Mucosa of descending colon (tissue), 3 donors: ENCODE measurements at regions not wholly inside any gene's neighbourhood (a gene's known extent, or its start where the extent isn't known, plus 50 kb on each side); places are given as distances from the start of the nearest gene placed in this dataset.

ENCODE experiments used
- ATAC-seq: fragments of 200-7000 bp; cut with Tn5 transposase; one replicate; pipeline ENCODE4 v1.9.1; 2020; ENCODE audit warnings: mild to moderate bottlenecking, moderate library complexity
- DNase-seq, 3 donors: peaks; one replicate each; pipeline ENCODE4 v3.0.0-alpha.2; 2020
- H3K36me3 ChIP-seq: fragments of 200-600 bp; one replicate; pipeline ENCODE4 v1.8.0; 2021; ENCODE audit warnings: low read depth, mild to moderate bottlenecking
- H3K4me1 ChIP-seq: fragments of 200-600 bp; one replicate; pipeline ENCODE4 v1.8.0; 2021; ENCODE audit warnings: low read depth, mild to moderate bottlenecking
- H3K4me3 ChIP-seq: fragments of 200-600 bp; one replicate; pipeline ENCODE4 v1.8.0; 2021; ENCODE audit warnings: mild to moderate bottlenecking
- H3K9me3 ChIP-seq: fragments of 200-600 bp; one replicate; pipeline ENCODE4 v1.8.0; 2021; ENCODE audit warnings: mild to moderate bottlenecking
- intact Hi-C, 2 donors: fragments of 100-400 bp; cut with DNase I in 1 of 2; cut with micrococcal nuclease in 1 of 2; formaldehyde crosslinking; loops; one replicate each; pipeline versions ENCODE4 v1.11.0 to v1.11.1; 2022; cut with DNase I, micrococcal nuclease
- TF ChIP-seq, protein P1 (sequence below): fragments of 200-600 bp; IDR thresholded peaks from one replicate; pipeline ENCODE4 v1.8.0; 2022; ENCODE audit warnings: antibody characterized with exemption, mild to moderate bottlenecking
- donor health status: DM: no; HTN: no; CAD: no; lungs with moderate emphysema.
- donor health status: DM: no; HTN: no; CAD: no.
- donor health status: DM: no; HTN: yes; CAD: no.

DNA sequence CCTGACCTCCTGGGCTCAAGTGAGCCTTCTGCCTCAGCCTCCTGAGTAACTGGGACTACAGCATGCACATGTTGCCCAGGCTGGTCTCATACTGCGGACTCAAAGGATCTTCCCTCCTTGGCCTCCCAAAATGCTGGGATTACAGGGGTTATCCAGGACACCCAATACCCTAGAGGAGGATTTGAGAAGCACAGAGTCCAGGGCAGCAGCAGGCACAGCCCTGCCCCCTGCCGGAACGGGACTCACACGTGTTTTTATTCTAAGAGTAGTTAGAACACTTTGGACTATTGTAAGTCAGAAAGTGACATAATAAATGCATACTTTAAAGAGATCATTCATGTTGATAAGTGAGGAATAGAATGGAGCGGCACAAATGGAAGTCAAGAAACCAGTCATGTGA is 80.2 kb downstream of the C6orf118 start:
- no peaks in the 10 kb centered on the region for H3K36me3 ChIP-seq
- no peak for ATAC-seq
- DNase-seq = no peak
- peaks cover 19% of the 10 kb centered on the region for H3K9me3 ChIP-seq
- TF ChIP-seq, protein P1, sequence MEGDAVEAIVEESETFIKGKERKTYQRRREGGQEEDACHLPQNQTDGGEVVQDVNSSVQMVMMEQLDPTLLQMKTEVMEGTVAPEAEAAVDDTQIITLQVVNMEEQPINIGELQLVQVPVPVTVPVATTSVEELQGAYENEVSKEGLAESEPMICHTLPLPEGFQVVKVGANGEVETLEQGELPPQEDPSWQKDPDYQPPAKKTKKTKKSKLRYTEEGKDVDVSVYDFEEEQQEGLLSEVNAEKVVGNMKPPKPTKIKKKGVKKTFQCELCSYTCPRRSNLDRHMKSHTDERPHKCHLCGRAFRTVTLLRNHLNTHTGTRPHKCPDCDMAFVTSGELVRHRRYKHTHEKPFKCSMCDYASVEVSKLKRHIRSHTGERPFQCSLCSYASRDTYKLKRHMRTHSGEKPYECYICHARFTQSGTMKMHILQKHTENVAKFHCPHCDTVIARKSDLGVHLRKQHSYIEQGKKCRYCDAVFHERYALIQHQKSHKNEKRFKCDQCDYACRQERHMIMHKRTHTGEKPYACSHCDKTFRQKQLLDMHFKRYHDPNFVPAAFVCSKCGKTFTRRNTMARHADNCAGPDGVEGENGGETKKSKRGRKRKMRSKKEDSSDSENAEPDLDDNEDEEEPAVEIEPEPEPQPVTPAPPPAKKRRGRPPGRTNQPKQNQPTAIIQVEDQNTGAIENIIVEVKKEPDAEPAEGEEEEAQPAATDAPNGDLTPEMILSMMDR = no peak
- no peak overlapping the region for H3K4me3 ChIP-seq
- intact Hi-C loops = no loop called here
- no peaks in the 10 kb centered on the region for H3K4me1 ChIP-seq

DNA sequence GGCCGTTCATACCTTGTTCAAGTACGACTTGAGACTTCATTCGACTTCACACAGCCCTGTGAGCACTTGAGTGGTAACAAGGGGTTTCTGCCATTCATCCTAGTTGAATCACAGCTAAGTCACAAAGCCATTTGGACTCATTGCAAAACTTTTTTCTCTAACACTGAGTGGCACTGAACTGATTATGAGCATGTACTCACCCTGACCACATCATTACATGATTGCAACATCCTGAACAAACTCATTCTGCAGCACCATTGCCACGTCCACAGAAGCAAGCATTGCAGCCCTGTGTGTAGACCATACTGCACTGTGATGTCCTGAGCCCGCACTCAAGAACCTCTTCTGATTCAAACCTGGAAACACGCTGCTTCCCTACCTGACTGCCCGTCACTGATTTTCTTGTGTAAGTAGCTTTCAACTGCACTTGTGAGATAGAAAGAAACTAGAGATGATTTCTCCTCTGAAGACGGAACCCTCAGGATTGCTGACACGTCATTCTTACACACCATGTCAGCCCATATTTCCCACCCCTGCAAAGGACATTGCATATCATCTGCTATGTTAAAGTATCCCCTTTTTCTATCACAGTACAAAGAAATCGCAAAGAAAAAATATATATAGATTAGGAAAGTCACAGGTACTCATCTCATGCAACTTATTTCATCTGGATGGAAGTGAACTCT is 81.6 kb downstream of the C6orf118 start:
- no peak for ATAC-seq
- Histone ChIP-seq H3K36me3 (no peaks in the 10 kb centered on the region), H3K4me1 (no peaks in the 10 kb centered on the region), H3K4me3 (no peak overlapping the region), H3K9me3 (peaks cover 22% of the 10 kb centered on the region)
- intact Hi-C loops = no loop called here
- TF ChIP-seq, protein P1 = no peak
- DNase-seq = no peak

DNA sequence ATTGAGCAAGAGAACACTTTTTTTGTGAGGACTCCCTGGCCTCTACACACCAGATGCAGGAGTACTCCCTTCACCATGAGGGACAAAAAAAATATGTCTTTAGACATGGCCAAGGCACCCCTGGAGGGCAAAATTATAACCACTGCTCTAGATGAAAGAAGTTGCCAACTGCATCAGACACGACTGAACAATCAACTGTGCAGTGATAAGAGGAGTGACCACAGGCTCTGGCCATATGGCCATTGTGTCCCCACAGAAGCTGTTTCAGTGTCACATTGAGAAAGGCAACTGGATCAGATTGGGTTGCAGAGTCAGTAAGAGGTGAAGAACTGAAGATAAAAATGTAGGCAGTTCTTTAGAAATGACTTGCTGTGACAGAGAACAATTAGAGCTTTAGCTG is 85.7 kb downstream of the C6orf118 start:
- intact Hi-C loops = no loop called here
- no peak for DNase-seq
- no peak for ATAC-seq
- no peak overlapping the region for H3K4me3 ChIP-seq
- TF ChIP-seq, protein P1 = no peak
- no peaks in the 10 kb centered on the region for H3K36me3 ChIP-seq
- no peaks in the 10 kb centered on the region for H3K4me1 ChIP-seq
- H3K9me3 ChIP-seq = peaks cover 32% of the 10 kb centered on the region

DNA sequence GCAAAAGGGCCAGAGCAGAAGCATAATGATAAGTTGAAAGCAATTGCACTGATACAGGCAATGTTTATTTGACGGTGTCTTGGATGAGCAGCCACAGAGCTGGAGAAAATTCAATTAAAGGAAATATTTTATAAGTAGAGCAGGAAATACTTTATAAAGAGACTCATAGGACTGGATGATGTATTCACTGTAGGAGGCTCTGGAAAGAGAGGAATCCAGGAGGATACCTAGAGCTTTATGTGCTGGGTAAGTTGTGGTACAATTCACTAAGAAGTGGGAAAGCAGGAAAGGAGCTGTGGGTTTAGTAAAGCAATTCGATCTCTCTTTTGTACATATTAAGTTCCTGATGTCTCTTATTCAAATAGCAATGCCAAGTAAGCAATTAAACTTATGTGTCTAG is 86.3 kb downstream of the C6orf118 start:
- Histone ChIP-seq H3K9me3 (peaks cover 32% of the 10 kb centered on the region), H3K4me3 (no peak overlapping the region), H3K4me1 (no peaks in the 10 kb centered on the region), H3K36me3 (no peaks in the 10 kb centered on the region)
- DNase-seq = no peak
- intact Hi-C loops = no loop called here
- ATAC-seq = no peak
- TF ChIP-seq, protein P1 = no peak

DNA sequence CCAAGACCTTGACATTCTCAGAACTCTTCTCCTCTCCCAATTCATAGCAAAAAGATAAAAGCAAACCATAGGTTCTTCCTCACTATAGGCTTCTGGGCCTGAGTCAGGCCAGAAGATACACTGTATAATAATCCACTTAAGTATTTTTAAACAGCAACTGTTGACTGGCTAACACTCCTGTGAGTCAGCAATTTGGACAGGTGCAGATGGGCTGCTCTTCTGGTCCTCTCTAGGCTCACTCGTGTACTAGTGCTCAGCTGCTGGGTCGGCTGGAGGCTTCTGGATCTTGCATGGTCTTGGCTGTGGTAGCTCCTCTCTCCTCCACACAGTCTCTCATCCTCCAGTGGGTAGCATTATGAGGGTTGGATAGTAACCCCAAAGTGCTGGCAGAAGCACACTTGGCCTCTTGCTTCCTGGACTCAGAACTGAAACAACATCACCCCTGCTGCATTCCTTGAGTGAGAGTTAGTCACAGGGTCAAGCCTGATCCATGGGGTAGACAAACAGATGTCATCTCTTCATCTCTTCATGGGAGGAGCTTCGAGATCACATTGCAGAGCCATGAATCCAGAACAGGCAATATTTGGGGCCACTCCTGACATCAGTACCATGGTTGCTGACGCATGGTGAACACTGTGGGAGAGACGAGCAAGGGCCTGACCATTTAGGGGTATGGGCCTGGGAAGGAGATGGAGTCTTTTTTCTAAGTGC is 86.9 kb downstream of the C6orf118 start:
- Histone ChIP-seq H3K36me3 (no peaks in the 10 kb centered on the region), H3K9me3 (peaks cover 32% of the 10 kb centered on the region), H3K4me3 (no peak overlapping the region), H3K4me1 (no peaks in the 10 kb centered on the region)
- TF ChIP-seq, protein P1 = no peak
- ATAC-seq (no peak), DNase-seq (no peak)
- intact Hi-C loops = no loop called here
